Activated CD8-positive, alpha-beta memory T cell treated with anti-CD3 and anti-CD28 coated beads for 24 hours (primary cell): ENCODE measurements at regions not wholly inside any gene's neighbourhood (a gene's known extent, or its start where the extent isn't known, plus 50 kb on each side); places are given as distances from the start of the nearest gene placed in this dataset.

Source experiments
- DNase-seq: peaks from one replicate; pipeline ENCODE4 v3.0.0-alpha.2; 2020

GRCh38 chr7:156257904-156258303 is 382.7 kb upstream of the RNF32 start:
- DNase-seq: no peak

- no peak for DNase-seq
Measured at GRCh38 chr7:156255635-156256034, 384.9 kb upstream of the RNF32 start.

GRCh38 chr7:156251861-156252260 is 388.7 kb upstream of the RNF32 start:
- no peak for DNase-seq

GRCh38 chr7:156240532-156240931 is 400.0 kb upstream of the RNF32 start:
- no peak for DNase-seq

GRCh38 chr7:156238366-156239133 is 402.0 kb upstream of the RNF32 start:
- DNase-seq: no peak

GRCh38 chr7:156237614-156238013 is 403.0 kb upstream of the RNF32 start:
- no peak for DNase-seq

GRCh38 chr7:156236936-156237599 is 403.5 kb upstream of the RNF32 start:
- DNase-seq: no peak

GRCh38 chr7:156236181-156236889 is 404.2 kb upstream of the RNF32 start:
- no peak for DNase-seq

GRCh38 chr7:156234666-156235494 is 405.7 kb upstream of the RNF32 start:
- DNase-seq: peak; percentile 11

GRCh38 chr7:156234192-156234591 is 406.4 kb upstream of the RNF32 start:
- DNase-seq: no peak

GRCh38 chr7:156232931-156233705 is 407.5 kb upstream of the RNF32 start:
- DNase-seq: peak; percentile 45

GRCh38 chr7:156230576-156230975 is 410.0 kb upstream of the RNF32 start:
- peak; percentile 7 for DNase-seq

GRCh38 chr7:156224833-156225225 is 412.6 kb upstream of the SHH start:
- DNase-seq: peak; percentile 5

- peak; percentile 28 for DNase-seq
Measured at GRCh38 chr7:156223935-156224832, 411.9 kb upstream of the SHH start.

GRCh38 chr7:156222611-156223010 is 410.3 kb upstream of the SHH start:
- DNase-seq: peak; percentile 15

GRCh38 chr7:156222151-156222550 is 409.9 kb upstream of the SHH start:
- DNase-seq: peak; percentile 13

GRCh38 chr7:156220701-156221100 is 408.4 kb upstream of the SHH start:
- DNase-seq: no peak

GRCh38 chr7:156220078-156220605 is 407.9 kb upstream of the SHH start:
- DNase-seq: peak; percentile 37

GRCh38 chr7:156219307-156220077 is 407.2 kb upstream of the SHH start:
- DNase-seq: peak; percentile 28
